NCI-H187 (cell line): ENCODE measurements at regions not wholly inside any gene's neighbourhood (a gene's known extent, or its start where the extent isn't known, plus 50 kb on each side); places are given as distances from the start of the nearest gene placed in this dataset.

Source experiments
- DNase-seq, 2 experiments: peaks; one replicate each; lab custom pipeline; 2025; lab: John Stamatoyannopoulos, UW

GRCh38 chr5:122721127-122721526, 53.8 kb upstream of the SNX2 start:
- DNase-seq, result no peak

GRCh38 chr5:122722341-122722740, 52.5 kb upstream of the SNX2 start:
- DNase-seq, result no peak

- no peak for DNase-seq
Measured at GRCh38 chr5:122723606-122724352, 51.1 kb upstream of the SNX2 start.
